ENCODE measurements at regions not wholly inside any gene's neighbourhood (a gene's known extent, or its start where the extent isn't known, plus 50 kb on each side); places are given as distances from the start of the nearest gene placed in this dataset.
A peak's percentile ranks its signal among the peaks of the same experiment; 100 is the strongest.

GRCh38 chr2:133789743-133790142 is 221.5 kb upstream of the NCKAP5 start:
- Histone ChIP-seq H4K91ac (ENCODE audit: low read depth, low read length, poor library complexity) (no peak overlapping the region), H3K27ac (replicated peaks; ENCODE audit: low read length) (no peak overlapping the region), H3K14ac (ENCODE audit: low read length) (no peak overlapping the region), H3K9ac (ENCODE audit: low read depth, low read length, poor library complexity) (no peak overlapping the region), H3K4me3 (ENCODE audit: low read length in 2 of 2) (no peak overlapping the region), H3K4me2 (ENCODE audit: insufficient read depth, low read length, poor library complexity, severe bottlenecking) (no peak overlapping the region), H2BK12ac (ENCODE audit: low read length) (no peak overlapping the region), H2BK120ac (ENCODE audit: low read depth, low read length) (no peak overlapping the region), H2AK5ac (ENCODE audit: low read depth, low read length) (no peak overlapping the region), H3K23ac (ENCODE audit: low read depth, low read length, poor library complexity) (no peak overlapping the region), H3K36me3 (replicated peaks in 1 of 2; ENCODE audit: control insufficient read depth in 2 of 2, insufficient read depth in 2 of 2, low read length in 2 of 2) (no peaks in the 10 kb centered on the region), H3K18ac (ENCODE audit: low read length) (no peak overlapping the region), H2AFZ (ENCODE audit: low read length) (no peak overlapping the region), H2BK5ac (ENCODE audit: low read length) (no peak overlapping the region), H3K79me1 (ENCODE audit: low read depth, low read length) (no peaks in the 10 kb centered on the region), H3K4ac (ENCODE audit: low read length) (no peak overlapping the region), H3K27me3 (ENCODE audit: control insufficient read depth in 3 of 3, insufficient read depth in 3 of 3, low read depth in 1 of 3, low read length in 3 of 3) (no peaks in the 10 kb centered on the region), H4K8ac (ENCODE audit: low read depth, low read length) (no peak overlapping the region), H2BK15ac (ENCODE audit: low read length) (no peak overlapping the region), H3K9me3 (replicated peaks in 1 of 2; ENCODE audit: control insufficient read depth in 2 of 2, insufficient read depth in 1 of 2, low read depth in 1 of 2, low read length in 2 of 2) (peaks cover 0 to 21% of the 10 kb centered on the region in 2 donors), H3K4me1 (ENCODE audit: control insufficient read depth in 2 of 2, insufficient read depth in 1 of 2, low read depth in 1 of 2, low read length in 2 of 2) (no peaks in the 10 kb centered on the region)
- no peak for DNase-seq (ENCODE audit: low spot score)
- WGBS, 2 donors (ENCODE audit: extremely low coverage in 2 of 2, insufficient read length in 2 of 2, insufficient replicate concordance in 1 of 2): no CpG with 5 or more reads among the region's 4 CpGs

GRCh38 chr2:133790711-133791110 is 222.4 kb upstream of the NCKAP5 start:
- no peak overlapping the region for H2AK5ac ChIP-seq (ENCODE audit: low read depth, low read length)
- H3K36me3 ChIP-seq (replicated peaks in 1 of 2; ENCODE audit: control insufficient read depth in 2 of 2, insufficient read depth in 2 of 2, low read length in 2 of 2): no peaks in the 10 kb centered on the region
- H3K18ac ChIP-seq (ENCODE audit: low read length): no peak overlapping the region
- WGBS, 2 donors (ENCODE audit: extremely low coverage in 2 of 2, insufficient read length in 2 of 2, insufficient replicate concordance in 1 of 2): no CpG with 5 or more reads among the region's 1 CpG
- H3K27me3 ChIP-seq (ENCODE audit: control insufficient read depth in 3 of 3, insufficient read depth in 3 of 3, low read depth in 1 of 3, low read length in 3 of 3): no peaks in the 10 kb centered on the region
- no peak overlapping the region for H3K23ac ChIP-seq (ENCODE audit: low read depth, low read length, poor library complexity)
- H2BK12ac ChIP-seq (ENCODE audit: low read length): no peak overlapping the region
- no peak overlapping the region for H2BK5ac ChIP-seq (ENCODE audit: low read length)
- H3K9ac ChIP-seq (ENCODE audit: low read depth, low read length, poor library complexity): no peak overlapping the region
- H3K4ac ChIP-seq (ENCODE audit: low read length): no peak overlapping the region
- peaks cover 0 to 21% of the 10 kb centered on the region in 2 donors for H3K9me3 ChIP-seq (replicated peaks in 1 of 2; ENCODE audit: control insufficient read depth in 2 of 2, insufficient read depth in 1 of 2, low read depth in 1 of 2, low read length in 2 of 2)
- no peak overlapping the region for H3K14ac ChIP-seq (ENCODE audit: low read length)
- H3K4me1 ChIP-seq (ENCODE audit: control insufficient read depth in 2 of 2, insufficient read depth in 1 of 2, low read depth in 1 of 2, low read length in 2 of 2): no peaks in the 10 kb centered on the region
- H4K8ac ChIP-seq (ENCODE audit: low read depth, low read length): no peak overlapping the region
- no peak overlapping the region for H3K27ac ChIP-seq (replicated peaks; ENCODE audit: low read length)
- H2BK120ac ChIP-seq (ENCODE audit: low read depth, low read length): no peak overlapping the region
- H3K79me1 ChIP-seq (ENCODE audit: low read depth, low read length): no peaks in the 10 kb centered on the region
- no peak overlapping the region for H3K4me3 ChIP-seq (ENCODE audit: low read length in 2 of 2)
- no peak overlapping the region for H2BK15ac ChIP-seq (ENCODE audit: low read length)
- peak overlapping the region; percentile 11 for H2AFZ ChIP-seq (ENCODE audit: low read length)
- no peak overlapping the region for H4K91ac ChIP-seq (ENCODE audit: low read depth, low read length, poor library complexity)
- no peak overlapping the region for H3K4me2 ChIP-seq (ENCODE audit: insufficient read depth, low read length, poor library complexity, severe bottlenecking)
- DNase-seq (ENCODE audit: low spot score): no peak

- H3K9ac ChIP-seq (ENCODE audit: low read depth, low read length, poor library complexity): no peak overlapping the region
- no peaks in the 10 kb centered on the region for H3K4me1 ChIP-seq (ENCODE audit: control insufficient read depth in 2 of 2, insufficient read depth in 1 of 2, low read depth in 1 of 2, low read length in 2 of 2)
Observed at GRCh38 chr2:133791191-133791590, 222.9 kb upstream of the NCKAP5 start.

GRCh38 chr2:133792223-133792622 is 224.0 kb upstream of the NCKAP5 start:
- Histone ChIP-seq H3K4ac (ENCODE audit: low read length) (no peak overlapping the region), H2BK15ac (ENCODE audit: low read length) (no peak overlapping the region), H4K91ac (ENCODE audit: low read depth, low read length, poor library complexity) (no peak overlapping the region), H2BK5ac (ENCODE audit: low read length) (no peak overlapping the region), H3K9me3 (replicated peaks in 1 of 2; ENCODE audit: control insufficient read depth in 2 of 2, insufficient read depth in 1 of 2, low read depth in 1 of 2, low read length in 2 of 2) (peaks cover 0 to 26% of the 10 kb centered on the region in 2 donors), H3K36me3 (replicated peaks in 1 of 2; ENCODE audit: control insufficient read depth in 2 of 2, insufficient read depth in 2 of 2, low read length in 2 of 2) (no peaks in the 10 kb centered on the region), H2BK12ac (ENCODE audit: low read length) (no peak overlapping the region), H3K4me3 (ENCODE audit: low read length in 2 of 2) (no peak overlapping the region), H3K14ac (ENCODE audit: low read length) (no peak overlapping the region), H3K23ac (ENCODE audit: low read depth, low read length, poor library complexity) (no peak overlapping the region), H3K18ac (ENCODE audit: low read length) (no peak overlapping the region), H2AFZ (ENCODE audit: low read length) (no peak overlapping the region), H3K27me3 (ENCODE audit: control insufficient read depth in 3 of 3, insufficient read depth in 3 of 3, low read depth in 1 of 3, low read length in 3 of 3) (no peaks in the 10 kb centered on the region), H3K4me2 (ENCODE audit: insufficient read depth, low read length, poor library complexity, severe bottlenecking) (no peak overlapping the region), H2BK120ac (ENCODE audit: low read depth, low read length) (no peak overlapping the region), H2AK5ac (ENCODE audit: low read depth, low read length) (no peak overlapping the region), H3K79me1 (ENCODE audit: low read depth, low read length) (no peaks in the 10 kb centered on the region), H3K4me1 (ENCODE audit: control insufficient read depth in 2 of 2, insufficient read depth in 1 of 2, low read depth in 1 of 2, low read length in 2 of 2) (no peaks in the 10 kb centered on the region), H3K27ac (replicated peaks; ENCODE audit: low read length) (no peak overlapping the region), H3K9ac (ENCODE audit: low read depth, low read length, poor library complexity) (no peak overlapping the region), H4K8ac (ENCODE audit: low read depth, low read length) (no peak overlapping the region)
- WGBS, 2 donors (ENCODE audit: extremely low coverage in 2 of 2, insufficient read length in 2 of 2, insufficient replicate concordance in 1 of 2): no CpG with 5 or more reads among the region's 5 CpGs
- no peak for DNase-seq (ENCODE audit: low spot score)

More at GRCh38 chr2:133791191-133791590, 222.9 kb upstream of the NCKAP5 start:
- Histone ChIP-seq H2BK120ac (ENCODE audit: low read depth, low read length) (no peak overlapping the region), H2AK5ac (ENCODE audit: low read depth, low read length) (no peak overlapping the region), H2BK12ac (ENCODE audit: low read length) (no peak overlapping the region), H3K27ac (replicated peaks; ENCODE audit: low read length) (no peak overlapping the region), H3K79me1 (ENCODE audit: low read depth, low read length) (no peaks in the 10 kb centered on the region), H3K23ac (ENCODE audit: low read depth, low read length, poor library complexity) (no peak overlapping the region), H2AFZ (ENCODE audit: low read length) (peak overlapping the region; percentile 11), H3K18ac (ENCODE audit: low read length) (no peak overlapping the region), H3K14ac (ENCODE audit: low read length) (no peak overlapping the region), H3K4me3 (ENCODE audit: low read length in 2 of 2) (no peak overlapping the region), H3K4me2 (ENCODE audit: insufficient read depth, low read length, poor library complexity, severe bottlenecking) (no peak overlapping the region), H2BK5ac (ENCODE audit: low read length) (no peak overlapping the region), H3K27me3 (ENCODE audit: control insufficient read depth in 3 of 3, insufficient read depth in 3 of 3, low read depth in 1 of 3, low read length in 3 of 3) (no peaks in the 10 kb centered on the region), H4K8ac (ENCODE audit: low read depth, low read length) (no peak overlapping the region), H3K9me3 (replicated peaks in 1 of 2; ENCODE audit: control insufficient read depth in 2 of 2, insufficient read depth in 1 of 2, low read depth in 1 of 2, low read length in 2 of 2) (peaks cover 0 to 21% of the 10 kb centered on the region in 2 donors), H4K91ac (ENCODE audit: low read depth, low read length, poor library complexity) (no peak overlapping the region), H3K4ac (ENCODE audit: low read length) (no peak overlapping the region), H3K36me3 (replicated peaks in 1 of 2; ENCODE audit: control insufficient read depth in 2 of 2, insufficient read depth in 2 of 2, low read length in 2 of 2) (no peaks in the 10 kb centered on the region), H2BK15ac (ENCODE audit: low read length) (no peak overlapping the region)
- DNase-seq (ENCODE audit: low spot score): no peak
- no CpG with 5 or more reads among the region's 6 CpGs for WGBS, 2 donors (ENCODE audit: extremely low coverage in 2 of 2, insufficient read length in 2 of 2, insufficient replicate concordance in 1 of 2)

Data from neuronal stem cell (in vitro differentiated cells).